Activated naive CD4-positive, alpha-beta T cell (primary cell): ENCODE measurements at regions not wholly inside any gene's neighbourhood (a gene's known extent, or its start where the extent isn't known, plus 50 kb on each side); places are given as distances from the start of the nearest gene placed in this dataset.

ENCODE experiments used
- DNase-seq, 4 experiments: peaks; one replicate each; lab custom pipeline; 2025; lab: John Stamatoyannopoulos, UW

DNA sequence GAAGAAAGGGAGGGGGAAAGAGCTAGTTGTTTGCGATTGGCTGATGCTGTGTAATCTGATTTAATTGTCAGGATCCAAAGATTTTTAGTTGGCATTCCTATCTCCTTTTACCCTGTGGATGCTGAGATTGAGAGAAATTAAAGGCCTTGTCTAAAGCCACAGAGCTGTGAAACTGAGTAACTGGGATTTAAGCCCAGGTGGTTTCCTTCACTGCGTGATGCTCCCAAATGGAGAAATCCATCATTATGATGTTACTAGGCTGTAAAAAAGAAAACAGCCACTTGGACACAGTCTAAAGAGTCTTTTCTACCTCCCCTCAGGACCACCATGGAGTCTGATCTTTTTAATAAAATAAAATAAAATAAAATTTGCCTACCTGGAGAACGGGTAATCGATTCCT lies 883.0 kb upstream of the NR2F2 start:
- no peak for DNase-seq

- DNase-seq: no peak
Measured at GRCh38 chr15:95448531-95449229, 881.8 kb upstream of the NR2F2 start.

DNA sequence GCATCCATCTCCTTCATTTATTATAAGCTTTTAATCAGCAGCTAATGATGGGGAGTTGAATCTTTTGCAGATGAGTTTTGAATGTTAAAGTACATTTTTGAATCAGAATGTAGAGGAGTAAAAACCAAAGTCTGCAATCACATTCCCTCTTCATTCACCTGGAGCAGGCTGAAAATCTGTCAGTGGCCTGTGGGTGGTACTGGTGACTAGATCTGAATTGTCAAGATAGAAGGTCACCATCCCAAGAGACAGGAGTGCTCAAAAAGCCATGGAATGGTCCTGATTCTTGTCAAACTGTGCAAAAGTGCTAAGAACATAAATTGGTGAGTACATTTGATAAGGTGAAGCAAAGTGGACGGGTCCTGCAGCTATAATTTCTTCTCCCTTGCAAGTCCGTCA lies 881.3 kb upstream of the NR2F2 start:
- no peak for DNase-seq

DNA sequence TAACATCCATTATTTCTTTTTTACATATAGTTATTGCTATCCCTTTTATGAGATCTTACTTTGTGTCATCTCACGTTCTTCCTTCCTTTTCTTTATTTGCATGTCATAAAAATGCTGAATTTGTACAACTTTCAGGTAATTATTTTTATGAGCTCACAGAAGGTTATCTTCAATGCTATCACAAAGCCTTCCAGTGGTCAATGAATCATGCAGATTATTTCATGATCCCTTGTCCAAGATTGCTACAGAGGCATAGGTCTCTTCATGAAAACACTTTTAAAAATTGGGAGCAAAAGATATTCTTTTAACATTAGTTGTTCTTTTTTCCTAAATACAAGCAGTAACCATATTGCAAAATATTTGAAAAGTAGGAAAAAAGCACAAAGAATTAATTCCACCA lies 880.1 kb upstream of the NR2F2 start:
- DNase-seq: no peak

- no peak for DNase-seq
Measured at GRCh38 chr15:95451938-95452337, 878.6 kb upstream of the NR2F2 start.

DNA sequence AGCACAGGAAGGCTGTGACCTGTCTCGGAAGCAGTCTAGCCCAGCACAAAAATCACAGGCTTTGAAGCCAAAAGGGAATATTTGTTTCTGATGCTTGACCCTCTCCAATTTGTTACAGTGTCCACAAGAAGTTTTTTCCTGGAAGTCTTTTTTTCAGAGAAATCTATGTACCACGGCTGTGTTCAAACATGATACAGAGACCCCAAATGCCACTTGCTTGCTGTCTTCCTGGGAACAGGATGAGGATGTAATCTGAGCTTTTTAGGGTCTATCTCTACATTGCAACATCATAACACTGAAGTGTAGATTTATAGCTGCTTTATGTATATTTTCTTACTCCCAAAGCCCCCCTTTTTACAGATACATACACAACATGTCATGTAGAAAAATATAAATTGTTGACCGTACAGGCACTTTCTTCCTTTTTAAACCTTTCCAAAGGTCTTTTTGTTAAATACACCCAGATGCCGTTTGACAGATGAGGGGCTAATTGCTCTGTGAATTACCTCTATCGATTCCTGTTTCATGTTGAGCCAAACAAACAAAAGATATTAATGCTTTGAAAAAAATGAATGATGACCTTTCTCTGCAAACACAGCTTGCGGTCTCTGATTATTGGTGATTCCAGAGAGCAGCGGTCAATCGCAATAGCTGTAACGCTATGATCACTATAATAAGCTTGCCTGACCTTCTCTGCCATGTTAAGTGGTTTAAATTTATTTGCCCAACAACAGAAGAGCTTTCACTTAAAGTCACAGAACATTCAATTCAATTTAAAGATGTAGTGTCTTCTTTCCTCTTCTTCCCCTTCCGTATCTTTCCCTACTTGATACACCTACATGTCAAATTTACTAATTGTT lies 875.9 kb upstream of the NR2F2 start:
- DNase-seq: no peak

- DNase-seq: no peak
Measured at GRCh38 chr15:95457520-95457919, 873.0 kb upstream of the NR2F2 start.

DNA sequence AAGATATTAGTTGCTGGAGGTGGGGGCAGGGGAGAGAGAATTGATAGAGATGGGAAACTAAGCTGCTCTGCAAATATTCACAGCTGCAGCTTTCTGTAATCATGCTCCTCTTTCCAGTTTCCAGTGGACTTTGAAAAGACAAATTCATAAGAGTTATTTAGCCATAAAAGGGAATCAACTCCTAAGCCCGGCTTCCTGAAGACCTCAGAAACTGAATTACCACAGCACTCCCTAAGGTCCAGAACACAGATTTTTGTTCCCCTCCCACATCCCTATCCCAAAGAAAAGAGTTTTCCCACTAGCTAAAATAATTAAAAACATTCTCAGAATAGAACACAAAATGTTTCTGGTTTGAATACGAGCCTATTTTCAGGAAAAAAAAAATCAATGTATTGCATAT lies 871.8 kb upstream of the NR2F2 start:
- no peak for DNase-seq

GRCh38 chr15:95459273-95459672 lies 871.2 kb upstream of the NR2F2 start:
- no peak for DNase-seq

DNA sequence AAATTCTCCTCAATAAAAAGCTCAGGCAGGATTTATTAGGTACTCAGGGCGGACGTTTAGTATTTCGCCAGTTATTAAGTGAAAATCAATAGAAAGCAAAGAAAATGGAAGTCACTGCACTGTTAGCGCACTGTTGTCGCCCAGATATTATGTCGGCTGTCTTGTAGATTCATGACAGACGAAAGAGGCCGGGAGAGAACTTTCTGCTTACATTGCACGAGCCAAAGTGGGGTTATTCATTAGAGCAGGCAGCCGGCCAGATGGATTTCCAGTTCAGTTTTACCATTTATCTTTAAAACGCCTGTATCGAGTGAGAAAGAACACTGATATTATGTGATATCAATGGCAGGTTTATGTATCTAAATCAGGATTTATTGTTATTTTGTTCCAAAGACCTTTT lies 866.0 kb upstream of the NR2F2 start:
- no peak for DNase-seq

DNA sequence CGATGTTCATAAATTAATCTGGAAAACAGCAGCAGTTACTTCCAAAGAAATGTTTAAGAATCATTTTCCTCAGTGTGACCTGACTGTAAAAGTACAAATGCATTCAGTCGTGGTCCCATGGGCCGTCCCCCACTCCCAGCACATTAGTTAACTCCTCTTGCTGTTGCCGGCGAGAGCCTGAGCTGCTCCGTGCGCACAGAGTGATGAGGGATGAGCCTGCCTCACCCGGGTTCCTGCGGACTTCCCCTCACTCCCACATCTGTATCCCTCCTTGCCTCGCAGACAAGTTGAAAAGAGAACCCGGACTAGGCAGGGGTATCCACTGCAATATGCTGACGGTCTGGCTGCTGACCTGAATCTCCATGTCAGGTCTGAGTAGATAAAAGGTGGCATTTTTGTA lies 861.7 kb upstream of the NR2F2 start:
- DNase-seq: no peak

DNA sequence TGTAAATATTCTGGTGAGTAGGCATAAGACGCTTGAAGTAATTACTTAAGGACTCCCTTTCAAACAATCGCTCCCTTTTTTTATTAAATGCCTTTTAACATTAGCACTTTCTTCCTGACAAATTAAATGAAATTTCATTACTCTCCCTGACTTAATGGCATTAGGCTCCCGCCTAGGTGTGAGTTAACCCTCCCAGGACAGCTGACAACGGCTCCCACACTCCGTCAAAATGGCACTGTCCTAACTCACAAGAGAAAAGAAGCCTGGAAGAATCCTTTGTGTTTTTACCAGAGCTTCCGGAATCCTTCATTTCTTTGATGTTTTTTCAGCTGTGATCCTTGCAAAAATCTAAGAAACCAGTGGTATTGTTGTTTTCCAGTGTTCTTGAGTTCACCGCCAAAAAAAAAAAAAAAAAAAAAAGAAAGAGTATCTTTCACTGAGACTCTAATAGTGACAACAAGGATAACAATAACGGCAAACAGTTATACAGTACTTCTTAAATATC lies 861.0 kb upstream of the NR2F2 start:
- no peak for DNase-seq

DNA sequence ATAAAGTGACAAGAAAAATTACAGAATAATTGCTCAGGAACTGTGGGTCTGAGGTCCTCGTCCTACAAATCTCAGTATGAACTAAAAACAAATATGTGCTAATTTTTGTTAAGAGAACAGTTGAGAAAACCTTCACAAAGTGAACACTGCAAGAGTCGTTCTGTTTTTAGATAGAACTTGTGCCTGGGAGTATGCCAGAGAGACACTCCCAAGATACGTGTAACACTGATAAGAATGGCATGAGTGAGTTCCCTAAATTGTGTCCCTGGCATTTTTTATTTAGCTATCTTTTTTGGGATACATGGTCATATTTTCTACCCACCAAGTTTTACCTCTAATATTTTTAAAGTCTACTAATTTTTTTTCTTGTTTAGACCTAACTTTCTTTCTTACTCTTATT lies 860.0 kb upstream of the NR2F2 start:
- no peak for DNase-seq

- DNase-seq: no peak
Measured at GRCh38 chr15:95470997-95471689, 859.4 kb upstream of the NR2F2 start.

- DNase-seq: no peak
Measured at GRCh38 chr15:95471690-95472086, 858.8 kb upstream of the NR2F2 start.

DNA sequence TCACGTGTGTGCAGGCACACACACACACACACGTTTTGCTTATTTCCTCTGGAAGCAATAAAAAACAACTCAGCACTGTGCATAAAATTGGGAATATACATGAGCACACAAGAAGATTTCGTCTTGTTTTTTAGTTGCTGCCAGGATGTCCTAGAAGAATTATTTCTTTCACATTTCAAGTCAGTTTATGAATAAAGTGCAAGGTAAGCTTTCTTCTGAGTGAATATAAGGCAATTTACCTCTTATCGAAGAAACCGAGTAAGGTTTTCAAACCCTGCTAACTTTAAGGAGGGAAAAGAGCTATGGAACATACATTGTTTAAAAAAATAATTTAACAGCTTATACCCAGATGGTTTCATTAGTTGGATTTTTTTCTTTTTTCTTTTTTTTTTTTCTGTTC lies 855.4 kb upstream of the NR2F2 start:
- no peak for DNase-seq

GRCh38 chr15:95479308-95479707 lies 851.2 kb upstream of the NR2F2 start:
- DNase-seq: no peak

DNA sequence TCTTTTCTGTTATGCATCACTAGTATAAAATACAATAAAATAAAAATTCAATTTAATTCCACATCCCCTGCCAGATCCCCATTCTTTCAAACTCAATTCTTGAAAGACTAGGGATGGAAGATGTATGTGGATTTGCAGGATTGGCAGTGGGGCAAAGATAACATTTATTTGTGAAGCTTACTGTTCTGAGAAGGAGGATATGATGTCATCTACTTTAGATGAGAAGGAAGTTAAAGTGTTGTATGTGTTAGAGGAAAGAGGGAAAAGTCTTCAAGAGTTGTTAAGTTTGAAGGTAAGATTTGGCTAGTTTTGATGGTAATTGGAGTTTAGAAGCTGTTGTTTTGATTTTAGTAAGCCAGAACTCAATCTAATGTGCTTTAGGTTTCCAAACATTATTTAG lies 845.1 kb upstream of the NR2F2 start:
- DNase-seq: no peak

DNA sequence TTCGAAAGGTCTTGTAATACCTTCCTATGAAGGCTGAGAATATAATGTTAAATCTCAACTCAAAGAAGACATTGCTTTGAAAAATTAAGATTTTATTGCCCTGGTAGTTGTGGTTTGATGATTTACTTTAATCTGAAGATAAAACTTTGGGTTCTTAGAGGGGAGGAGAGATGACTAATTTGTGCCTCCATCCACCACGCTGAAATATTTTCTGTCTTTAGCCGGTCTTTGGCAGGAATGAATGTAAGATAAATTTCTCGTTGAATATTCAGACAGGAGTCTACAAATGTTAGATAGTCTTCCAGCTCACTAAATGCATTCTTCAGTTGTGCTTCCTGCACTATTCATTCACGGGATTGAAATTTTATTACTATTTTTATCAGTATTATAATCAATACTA lies 844.3 kb upstream of the NR2F2 start:
- no peak for DNase-seq

- DNase-seq: no peak
Measured at GRCh38 chr15:95489103-95489502, 841.4 kb upstream of the NR2F2 start.

GRCh38 chr15:95492388-95493070 lies 838.0 kb upstream of the NR2F2 start:
- DNase-seq: no peak

DNA sequence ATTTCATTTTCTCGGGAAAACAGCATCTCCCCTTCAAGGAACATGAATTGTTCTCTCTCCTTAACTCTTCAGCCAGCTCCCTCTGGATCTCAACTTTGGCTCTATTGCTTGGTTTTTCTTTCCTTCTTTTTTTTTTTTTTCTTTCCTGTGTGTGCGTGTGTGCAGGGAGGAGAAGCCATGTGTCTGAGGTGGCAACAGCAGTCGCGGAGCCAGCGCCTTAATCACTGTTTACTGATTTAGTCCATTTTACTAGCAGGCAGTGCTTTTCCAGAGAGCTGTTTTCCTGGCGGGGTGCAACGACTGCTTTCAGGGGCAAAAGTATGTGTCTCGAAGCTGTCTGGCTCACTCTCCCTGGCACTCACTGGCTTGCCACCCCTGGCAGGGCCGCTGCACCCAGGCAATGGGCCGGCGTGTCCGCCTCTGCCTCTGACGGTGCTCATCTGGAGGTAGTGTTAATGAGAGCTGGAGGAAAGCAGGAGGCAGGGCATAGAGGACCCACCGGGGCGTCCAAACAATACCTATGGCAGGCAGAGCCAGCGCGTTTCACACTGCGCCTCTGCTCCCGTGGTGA lies 835.4 kb upstream of the NR2F2 start:
- no peak for DNase-seq
